DND-41 (cell line): ENCODE measurements at regions not wholly inside any gene's neighbourhood (a gene's known extent, or its start where the extent isn't known, plus 50 kb on each side); places are given as distances from the start of the nearest gene placed in this dataset.

Experiments used
- EZH2 ChIP-seq: IDR thresholded peaks from 3 replicates; pipeline ENCODE4 v1.6.1; 2012; ENCODE audit warnings: borderline replicate concordance, low read depth, mild to moderate bottlenecking, moderate library complexity, low read length, inconsistent platforms; ENCODE audit not compliant: severe bottlenecking
- TF ChIP-seq, protein P1 (sequence below): IDR thresholded peaks from 2 replicates; pipeline ENCODE4 v1.5.1; 2012; ENCODE audit warnings: borderline replicate concordance, low read length, moderate library complexity, mild to moderate bottlenecking; ENCODE audit not compliant: poor library complexity, severe bottlenecking; ENCODE audit errors: extremely low read depth

DNA sequence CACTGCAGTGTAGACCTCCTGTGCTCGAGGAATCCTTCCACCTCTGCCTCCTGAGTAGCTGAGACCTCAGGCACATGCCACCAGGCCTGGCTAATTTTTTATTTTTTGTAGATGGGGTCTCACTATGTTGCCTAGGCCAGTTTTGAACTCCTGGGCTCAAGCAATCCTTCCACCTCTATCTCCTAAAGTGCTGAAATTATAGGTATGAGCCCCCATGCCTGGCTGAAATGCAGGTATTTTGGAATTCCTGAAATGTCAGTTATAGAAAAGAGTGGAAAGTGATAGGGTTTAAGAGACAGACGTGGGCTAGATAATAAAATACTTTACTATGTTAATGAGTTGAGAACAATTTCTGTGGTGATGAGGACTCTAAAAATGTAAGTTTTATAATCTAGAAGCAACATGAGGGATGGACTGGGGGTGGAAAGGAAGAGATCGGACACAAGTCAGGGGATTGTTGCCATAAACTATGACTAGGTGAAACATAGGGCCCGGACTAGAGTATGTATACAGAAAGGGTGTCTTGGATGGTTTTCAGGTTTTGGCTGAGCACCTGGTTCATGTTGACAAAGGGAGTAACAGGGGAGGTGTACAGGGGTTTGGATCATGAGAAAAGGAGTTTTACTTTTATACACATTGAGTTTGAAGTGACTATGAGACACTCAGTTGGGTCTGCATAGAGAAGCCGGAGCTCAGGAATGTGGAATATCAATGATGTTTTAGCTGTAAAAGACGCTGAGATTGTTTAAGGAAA, 165.6 kb upstream of the STARD13 start:
- TF ChIP-seq, protein P1, sequence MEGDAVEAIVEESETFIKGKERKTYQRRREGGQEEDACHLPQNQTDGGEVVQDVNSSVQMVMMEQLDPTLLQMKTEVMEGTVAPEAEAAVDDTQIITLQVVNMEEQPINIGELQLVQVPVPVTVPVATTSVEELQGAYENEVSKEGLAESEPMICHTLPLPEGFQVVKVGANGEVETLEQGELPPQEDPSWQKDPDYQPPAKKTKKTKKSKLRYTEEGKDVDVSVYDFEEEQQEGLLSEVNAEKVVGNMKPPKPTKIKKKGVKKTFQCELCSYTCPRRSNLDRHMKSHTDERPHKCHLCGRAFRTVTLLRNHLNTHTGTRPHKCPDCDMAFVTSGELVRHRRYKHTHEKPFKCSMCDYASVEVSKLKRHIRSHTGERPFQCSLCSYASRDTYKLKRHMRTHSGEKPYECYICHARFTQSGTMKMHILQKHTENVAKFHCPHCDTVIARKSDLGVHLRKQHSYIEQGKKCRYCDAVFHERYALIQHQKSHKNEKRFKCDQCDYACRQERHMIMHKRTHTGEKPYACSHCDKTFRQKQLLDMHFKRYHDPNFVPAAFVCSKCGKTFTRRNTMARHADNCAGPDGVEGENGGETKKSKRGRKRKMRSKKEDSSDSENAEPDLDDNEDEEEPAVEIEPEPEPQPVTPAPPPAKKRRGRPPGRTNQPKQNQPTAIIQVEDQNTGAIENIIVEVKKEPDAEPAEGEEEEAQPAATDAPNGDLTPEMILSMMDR, result no peak
- TF ChIP-seq EZH2, result no peak
